NCI-H82 treated with DMSO at 0.1 percent for 48 hours (cell line): ENCODE measurements at regions not wholly inside any gene's neighbourhood (a gene's known extent, or its start where the extent isn't known, plus 50 kb on each side); places are given as distances from the start of the nearest gene placed in this dataset.

Experiments used
- DNase-seq: peaks from one replicate; lab custom pipeline; 2025; ENCODE audit not compliant: unreplicated experiment; lab: John Stamatoyannopoulos, UW

DNA sequence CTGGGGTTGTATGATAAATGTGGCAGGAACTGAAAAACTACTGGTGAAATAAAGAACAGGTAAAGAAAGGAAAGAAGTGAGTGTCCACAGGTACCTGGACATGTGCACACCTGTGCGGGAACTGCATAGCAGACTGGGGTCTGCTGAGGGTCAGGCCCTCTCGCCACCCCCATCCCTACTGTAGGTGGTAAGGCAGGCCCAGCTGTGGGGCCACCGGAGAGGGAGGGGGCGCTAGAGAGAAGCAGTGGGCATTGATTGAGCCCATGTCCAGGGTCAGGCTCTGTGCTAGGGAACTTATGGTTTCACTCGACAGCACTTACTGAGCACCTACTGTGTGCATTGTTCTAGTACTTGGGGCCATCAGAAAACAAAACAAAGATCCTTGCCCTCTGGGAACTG is 400.5 kb downstream of the MATN1 start:
- DNase-seq, result no peak

DNA sequence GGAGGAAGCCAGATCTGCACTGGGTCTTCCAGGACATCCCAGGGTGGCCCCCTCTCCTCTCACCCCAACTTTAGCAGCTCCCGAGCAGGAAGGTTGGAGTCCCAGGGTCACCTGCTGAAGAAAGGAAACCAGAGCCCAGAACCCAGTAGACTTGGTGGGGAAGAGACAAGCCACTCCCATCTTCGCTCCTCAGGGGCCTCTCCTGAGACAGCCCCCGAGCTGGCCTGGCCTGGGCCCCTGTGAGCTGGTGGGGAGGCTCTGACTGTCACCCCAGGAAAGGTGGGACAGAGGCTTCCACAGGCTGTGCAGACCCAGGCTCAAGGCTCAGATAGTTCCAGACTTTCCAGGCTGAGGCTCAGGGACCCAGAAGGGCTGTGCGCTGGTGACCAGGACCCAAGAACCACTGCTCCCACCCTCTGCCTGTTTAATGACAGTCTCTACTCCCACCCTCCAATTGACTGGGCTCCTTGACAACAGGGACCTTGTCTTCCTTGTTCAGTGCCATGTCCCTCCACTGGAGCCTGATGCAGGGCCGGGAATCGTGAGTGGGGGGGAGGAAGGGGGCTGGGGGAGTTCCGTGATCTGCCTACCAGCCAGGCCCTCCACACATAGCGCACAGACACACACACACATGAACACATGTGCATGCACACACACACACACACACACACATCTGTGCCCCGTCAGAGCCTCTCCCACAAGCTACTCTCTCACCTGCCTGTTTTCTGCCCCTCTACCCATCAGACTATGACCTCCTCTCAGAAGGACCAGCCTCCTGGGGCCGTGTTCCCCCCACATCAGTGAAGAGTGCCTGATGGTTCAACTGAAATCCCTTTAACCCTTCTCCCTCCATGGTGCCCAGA is 401.2 kb downstream of the MATN1 start:
- no peak for DNase-seq

DNA sequence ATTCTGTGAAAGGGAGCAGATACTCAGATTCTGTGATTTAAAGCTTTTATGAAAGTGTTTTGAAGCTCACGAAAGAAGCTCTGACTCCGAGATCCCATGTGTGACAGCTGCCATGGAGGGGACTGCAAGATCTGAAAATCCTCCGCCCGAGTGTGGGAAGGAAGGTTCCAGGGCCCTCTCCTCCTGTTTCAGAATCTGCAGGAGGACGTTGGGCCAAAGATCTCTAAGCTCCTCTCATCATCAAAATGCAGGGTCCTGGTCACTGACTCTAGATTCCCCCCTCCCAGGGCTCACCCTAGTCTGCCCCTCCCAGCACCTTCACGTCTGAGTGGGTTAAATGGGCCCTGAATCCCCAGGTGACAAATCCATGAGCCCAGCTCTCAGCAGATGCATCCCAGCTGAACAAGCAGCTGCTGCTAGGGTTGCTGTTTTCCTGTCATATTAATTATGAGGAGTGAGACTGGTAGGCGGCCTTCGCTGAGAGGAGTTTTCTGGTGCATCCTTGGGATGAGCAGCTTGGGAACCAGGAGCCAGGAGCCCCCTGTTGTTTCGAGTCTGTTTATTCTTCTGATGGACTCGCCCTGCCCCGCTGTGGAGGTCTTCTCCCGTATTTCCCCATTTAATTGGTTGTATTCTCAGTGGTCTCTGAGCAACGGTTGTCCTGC is 402.0 kb downstream of the MATN1 start:
- DNase-seq, result no peak

DNA sequence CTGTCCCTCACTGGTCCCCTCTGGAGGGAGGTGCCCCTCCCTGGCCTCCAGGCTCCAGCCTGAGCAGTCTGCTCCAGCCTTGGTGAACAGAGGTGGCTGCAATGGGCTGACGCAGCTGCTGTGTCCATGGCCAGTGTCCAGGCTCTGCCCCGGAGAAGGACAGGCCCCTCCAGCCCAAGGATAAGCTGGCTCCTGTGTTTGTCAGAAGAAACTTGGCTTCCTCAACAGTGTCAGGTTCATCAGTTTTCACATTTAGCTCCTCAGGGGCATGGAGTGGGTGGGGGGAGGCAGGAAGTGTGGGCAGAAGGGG is 402.8 kb downstream of the MATN1 start:
- DNase-seq, result no peak

DNA sequence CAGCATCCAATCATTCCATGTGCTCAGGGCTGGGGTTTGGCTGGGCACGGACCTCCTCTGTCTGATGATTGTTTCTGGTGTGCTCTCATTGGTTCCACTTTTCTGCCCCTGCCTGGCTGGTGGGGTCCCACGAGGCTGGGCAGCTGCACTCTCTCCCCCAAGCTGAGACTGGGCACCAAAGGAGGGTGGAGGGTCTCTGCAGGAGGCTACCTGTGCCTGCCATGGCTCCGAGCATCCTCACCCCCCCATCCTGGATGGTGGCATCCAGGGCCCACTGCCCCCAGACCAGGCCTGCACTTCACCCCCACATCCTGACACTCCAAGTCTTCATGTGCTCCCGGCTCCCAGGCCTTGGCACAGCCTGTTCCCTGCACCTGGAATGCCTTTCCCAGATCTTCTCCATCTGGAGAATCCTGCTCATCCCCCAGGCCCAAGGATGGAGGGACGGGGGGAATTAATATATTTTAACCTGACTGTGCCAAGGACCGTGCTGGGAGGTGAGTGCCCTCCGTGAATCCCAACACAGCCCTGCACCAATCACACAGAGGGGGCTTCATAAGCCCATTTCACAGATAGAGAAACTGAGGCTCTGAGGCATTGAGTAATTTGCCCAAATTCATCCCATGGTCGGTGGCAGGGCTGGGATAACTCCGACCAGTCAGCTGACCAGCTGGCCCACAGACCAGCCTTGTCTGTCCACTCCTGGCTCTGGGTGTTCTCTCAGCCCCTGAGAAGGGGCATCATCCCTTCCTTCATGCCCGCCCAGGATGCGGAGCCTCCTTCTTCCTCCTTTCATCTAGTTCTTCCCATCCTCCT is 403.4 kb downstream of the MATN1 start:
- DNase-seq, result no peak

DNA sequence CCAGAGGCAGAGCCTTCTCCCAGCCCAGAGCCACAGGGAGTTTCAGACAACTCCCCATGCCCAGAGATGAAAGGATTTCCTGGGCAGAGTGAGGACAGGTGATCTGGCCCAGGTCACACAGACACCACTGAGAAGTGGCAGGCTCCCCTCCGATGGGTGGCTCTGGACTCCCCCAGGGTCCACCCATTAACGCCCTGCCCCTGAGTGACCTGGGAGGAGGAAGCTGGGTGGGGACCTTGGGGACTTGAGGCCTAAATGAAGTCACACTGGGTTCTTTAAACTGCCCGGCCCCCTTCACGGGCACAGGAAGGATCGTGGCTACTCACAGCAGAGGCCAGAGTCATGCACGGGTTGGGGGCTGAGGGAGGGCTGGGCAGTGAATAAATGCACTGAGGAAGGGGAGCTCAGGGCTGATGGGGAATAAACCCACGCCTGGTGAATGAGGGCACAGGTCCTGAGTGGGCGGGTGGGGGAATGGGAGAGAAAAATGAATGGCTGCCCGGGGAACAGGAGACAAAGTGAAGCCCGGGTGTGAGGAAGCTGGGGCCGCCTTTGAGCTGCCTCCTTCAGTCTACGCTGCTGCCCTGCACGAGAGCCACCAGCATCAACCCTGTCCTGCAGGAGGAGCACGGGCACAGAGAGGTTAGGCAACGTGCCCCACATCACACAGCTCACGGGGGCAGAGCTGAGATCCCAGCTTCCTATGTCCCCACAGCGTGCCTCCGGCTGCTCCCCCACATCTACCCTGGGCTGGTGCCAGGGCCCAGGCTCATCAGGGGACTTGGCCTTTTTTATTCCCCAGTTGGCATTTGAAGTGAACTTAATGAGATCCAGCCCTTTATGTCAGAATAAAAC is 404.3 kb downstream of the MATN1 start:
- no peak for DNase-seq

DNA sequence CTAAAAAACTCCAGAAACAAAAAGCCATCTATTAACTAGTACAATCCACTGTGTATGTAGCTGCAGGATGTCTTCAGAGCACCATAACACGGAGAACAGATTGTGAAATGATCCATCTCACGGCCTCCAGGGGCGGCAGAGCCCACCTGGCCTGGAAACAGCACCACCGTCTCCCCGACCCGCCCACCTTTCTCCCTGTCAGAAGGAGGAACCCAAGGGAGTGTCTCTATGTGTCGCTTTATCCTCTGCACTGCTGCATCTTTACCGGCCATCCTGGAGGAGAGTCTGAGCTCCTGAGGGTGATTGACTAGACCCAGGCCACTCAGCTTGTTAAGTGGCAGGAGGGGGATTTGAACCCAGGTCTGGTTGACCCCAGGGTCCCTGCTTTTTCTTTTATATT is 405.0 kb downstream of the MATN1 start:
- DNase-seq, result no peak

DNA sequence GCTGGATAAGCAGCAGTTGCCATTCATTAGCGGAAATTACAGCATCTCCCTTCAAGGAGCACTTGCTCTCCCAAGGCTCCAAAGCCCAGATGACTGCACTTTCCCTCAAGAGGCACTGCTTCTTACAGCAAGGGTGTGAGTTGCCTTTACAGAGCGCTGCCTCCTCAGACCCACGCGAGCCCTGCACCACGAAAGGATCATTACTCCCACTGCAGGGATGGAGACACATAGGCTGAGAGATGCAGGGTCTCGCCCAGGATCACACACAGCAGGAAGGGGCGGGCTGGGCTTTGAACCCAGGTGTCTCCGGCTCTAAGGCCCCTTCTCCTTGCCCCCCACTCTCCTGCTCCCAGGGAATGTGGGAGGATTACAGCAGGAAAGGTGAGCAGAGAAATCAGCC is 405.5 kb downstream of the MATN1 start:
- no peak for DNase-seq

DNA sequence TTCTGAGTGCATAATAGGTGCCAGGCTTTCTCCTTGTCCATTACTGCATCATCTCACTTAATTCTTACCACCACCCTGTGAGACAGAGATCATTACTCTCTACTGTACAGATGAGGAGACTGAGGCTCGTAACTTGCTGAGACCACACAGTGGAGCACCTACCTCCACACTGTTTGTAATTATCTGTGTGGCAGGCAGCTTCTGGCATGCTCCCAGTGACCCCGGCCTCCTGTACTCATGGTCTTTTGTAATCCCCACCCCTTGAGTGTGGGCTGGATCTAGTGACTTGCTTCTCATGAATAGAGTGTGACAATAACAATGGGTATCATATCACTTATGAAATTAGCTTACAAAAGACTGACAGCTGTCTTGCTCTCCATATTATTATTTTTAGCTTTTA is 407.3 kb downstream of the MATN1 start:
- no peak for DNase-seq

DNA sequence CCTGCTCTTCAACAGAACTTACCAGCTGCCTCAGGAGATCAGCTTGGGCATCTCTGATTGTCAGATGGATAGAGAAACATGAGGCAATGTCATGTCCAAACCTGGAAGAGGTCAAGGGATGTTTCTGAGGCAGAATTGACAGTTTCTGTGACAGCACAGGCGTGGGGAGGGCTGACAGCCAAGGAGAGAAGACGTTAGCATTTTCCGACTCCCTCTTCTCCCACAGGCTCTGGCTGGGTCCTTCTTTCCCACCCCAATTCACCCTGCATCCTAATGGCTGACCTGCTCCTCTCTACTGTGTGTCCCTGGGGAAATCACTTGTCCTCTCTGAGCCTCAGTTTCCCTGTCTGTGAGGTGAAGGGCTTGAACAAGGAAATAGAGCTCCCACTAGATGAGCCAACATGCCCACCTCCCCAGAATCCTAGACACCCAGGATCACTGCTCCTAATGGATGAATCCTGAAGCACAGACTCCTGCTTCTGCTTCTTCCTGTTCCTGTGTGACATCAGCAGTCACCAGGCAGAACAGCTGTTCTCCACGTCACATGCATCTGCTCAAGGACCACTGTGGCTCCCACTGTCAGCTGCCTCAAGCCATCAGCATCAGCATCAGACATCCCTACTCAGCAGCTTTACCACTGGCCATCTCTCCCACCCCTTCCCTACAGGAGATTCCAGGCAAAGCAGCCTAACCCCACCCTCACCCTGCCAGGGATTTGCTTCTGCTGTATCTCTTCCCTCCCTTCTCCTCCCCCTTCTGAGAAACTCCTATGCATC is 408.0 kb downstream of the MATN1 start:
- no peak for DNase-seq

DNA sequence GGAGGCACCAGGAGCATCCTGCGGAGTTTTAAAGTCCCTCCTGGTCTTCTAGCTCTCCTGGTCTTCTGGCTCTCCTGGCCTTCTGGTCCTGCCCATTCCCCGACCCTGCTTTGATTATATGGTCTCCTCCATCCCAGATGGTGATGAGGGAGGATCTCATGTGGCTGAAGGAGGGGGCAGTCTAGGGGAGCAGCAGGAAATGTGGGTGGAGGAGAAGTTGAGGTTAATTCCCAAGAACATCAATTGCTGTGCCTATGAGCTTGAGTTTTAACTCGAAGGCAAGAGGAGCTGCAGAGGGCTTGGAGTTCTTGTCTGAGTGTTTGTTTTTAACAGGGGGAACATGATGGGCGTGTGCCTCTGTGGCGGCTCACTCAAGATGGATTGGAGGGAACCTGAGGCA is 408.8 kb downstream of the MATN1 start:
- DNase-seq, result no peak

DNA sequence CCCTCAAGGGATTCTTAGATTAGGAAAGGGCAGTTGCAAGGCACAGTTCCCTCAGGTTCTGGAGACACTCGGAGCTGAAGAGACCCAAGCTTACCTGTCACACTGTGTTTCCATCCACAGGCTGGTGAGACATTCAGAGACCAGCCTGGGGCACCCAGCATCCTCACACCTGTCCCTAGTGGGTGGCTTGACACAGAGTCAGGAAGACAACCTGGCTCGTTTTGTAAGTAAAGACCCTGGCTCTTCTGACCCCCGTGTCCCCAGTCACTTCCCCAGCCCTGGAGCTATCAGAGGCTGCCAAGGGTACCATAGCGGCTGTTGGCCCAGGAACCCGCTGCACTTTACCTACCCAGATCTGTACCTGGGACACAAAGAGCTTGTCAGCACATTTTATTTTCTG is 409.8 kb downstream of the MATN1 start:
- DNase-seq, result no peak

DNA sequence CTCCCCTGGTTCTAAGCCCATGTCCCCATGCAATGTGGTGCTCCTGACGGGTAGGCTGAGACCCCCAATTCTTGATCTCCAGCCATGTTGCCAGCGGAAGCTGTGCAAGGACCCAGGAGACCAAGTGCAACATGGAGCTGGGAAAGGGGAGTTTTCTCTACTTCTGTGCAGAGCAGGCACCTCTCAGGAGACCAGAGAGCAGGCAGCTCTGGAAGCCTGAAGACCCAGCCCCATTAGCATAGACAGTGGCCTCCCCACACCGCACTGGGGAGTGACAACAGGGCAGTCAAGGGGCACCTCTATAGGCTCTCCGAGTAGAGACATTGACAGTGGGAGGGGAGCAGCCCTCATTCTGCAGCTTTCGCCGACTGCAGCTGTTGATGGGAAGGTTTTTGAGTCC is 410.2 kb downstream of the MATN1 start:
- no peak for DNase-seq

DNA sequence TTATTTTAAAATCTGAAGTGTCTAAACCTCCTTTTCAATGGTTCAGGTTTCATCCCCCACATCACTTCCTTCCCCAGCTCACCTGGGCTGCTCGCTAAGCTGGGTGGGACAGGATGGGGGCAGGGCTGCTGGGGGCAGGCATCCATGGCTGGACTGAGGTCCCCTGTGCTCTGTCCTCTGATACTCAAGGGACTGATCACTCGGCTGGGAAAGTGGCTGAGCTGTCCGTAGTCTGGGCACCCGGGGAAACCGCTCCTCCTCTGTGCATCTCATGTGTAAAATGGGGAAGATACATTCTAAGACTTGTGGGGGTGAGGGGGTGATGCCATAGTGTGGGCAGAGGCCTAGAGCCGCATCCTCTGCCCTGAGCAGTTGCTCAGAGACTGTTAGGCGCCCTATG is 411.2 kb downstream of the MATN1 start:
- no peak for DNase-seq

DNA sequence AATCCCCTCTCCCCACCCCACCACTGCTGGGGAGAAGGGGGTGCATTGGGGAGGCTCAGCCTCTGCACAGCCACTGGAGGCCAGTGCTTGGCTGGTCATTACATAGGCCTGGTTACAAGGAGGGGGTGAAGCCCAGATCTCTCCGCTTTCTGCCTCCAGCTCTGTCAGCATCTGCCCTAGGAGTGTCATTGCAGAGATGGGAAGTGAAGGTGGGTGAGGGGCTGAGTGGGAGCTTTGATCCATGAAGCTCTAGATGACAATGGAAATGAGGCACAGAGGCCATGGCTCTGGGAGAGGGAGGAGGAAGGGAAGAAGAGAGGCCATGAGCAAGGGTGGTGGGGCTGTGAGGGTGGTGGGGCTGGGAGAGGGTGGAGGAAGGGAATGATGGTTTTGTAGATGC is 411.6 kb downstream of the MATN1 start:
- no peak for DNase-seq

DNA sequence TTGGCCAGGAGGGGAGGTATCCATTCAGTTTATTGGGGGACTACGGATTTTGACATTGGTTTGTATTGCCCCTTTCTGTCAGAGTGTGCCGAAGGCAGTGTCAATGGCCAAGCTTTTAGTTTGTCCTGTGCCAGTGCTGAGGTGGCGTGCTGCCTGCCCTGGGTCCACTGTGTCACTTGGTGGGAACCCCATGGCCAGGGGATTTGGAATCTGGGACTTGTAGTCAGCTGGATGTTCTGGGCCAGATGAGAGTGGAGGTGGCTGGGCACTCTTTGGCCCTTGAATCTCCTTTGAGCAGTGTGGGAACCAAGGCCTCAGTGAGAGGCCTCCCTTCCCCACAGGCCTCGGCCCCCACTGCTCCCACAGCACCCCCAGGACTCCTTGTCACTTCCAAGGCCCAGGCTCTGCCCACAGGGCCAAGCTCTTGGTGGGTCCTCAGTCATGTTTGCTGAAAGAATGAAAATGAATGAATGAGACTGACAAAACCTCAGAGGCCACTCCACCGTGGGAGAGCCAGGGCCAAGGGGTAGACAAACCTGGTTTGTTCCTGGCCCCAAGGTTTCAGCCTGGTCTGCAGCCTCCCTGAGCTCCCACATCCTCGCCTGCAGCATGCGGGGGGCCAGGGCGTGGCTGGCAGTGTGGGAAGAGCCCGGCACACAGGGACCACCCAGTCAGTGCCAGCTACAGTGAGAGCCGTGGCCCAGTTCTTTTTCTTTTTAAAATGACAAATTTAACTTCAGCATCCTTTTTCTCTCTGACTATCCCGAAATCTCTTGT is 412.2 kb downstream of the MATN1 start:
- no peak for DNase-seq

DNA sequence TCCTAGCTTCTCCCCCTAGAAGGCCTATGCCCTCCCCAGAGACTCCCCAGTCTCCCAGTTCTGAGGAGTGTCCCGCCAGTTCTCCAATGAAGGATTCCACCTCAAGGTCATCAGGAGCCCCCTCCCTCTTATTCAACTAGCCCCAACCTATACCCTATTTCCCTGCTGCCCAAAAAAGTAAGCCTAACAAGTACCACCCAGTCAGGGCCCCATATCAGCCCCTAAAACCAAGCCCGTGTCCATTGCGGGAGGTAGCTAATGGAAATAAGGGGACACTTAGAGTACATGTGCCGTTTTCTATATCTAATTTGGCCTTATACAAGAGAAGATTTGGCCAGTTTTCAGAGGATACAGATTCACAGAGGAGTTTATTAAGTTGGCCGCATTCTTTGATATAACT is 416.2 kb downstream of the MATN1 start:
- no peak for DNase-seq

DNA sequence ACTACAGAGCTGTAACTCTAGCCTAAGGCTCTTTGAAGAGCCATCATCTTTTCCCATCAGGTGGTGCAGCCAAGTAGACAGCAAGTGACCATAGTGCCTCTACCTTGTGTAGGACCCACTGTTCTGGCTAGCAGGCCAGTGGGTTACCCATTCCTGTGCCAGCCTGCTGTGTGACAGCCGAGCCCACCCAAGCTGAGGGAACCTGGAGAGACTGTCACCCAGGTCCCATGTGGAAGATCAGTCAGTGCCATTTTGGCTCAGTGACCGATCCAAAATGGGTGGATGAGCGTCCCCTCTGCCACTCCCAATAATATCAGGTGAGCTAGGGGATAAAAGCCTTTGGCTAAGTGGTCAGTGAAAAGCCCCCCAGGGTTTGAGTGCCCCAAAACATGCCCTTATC is 417.9 kb downstream of the MATN1 start:
- no peak for DNase-seq

DNA sequence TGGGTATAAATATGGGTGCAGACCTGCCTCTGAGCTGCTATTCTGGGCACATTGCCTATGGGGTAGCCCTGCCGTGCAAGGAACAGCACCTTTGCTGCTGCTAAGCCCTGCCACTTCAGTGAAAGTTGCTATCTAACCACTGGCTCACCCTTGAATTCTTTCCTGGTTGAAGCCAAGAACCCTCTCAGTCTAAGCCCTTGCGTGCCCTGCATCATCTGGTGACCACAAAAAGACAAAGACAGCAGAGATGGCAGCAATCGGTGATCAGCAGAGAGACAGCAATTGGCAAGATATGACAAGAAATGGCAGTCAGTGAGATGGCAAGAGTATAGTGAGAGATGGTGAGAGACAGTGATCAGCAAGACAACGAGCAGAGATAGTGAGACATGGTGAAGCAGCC is 418.3 kb downstream of the MATN1 start:
- DNase-seq, result no peak

DNA sequence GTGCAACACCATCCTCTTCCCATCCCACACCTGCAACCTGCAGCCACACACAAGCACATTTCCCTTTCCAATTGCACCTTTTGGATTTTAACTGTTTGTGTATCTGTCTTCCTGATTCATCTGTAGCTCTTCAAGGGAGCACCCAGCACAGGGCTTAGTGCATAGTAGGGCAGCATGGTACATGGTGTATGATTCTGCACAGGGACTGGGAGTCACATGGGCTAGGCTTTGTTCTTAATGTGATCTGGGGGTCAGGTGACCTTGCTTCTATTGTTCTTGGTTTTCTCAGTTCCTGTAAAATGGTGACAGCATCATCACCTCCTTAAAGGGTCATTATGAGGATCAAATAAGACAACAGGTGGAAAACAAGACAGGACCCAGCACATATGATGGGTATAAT is 419.3 kb downstream of the MATN1 start:
- DNase-seq, result no peak
